Smooth muscle cell (in vitro differentiated cells): ENCODE measurements at regions not wholly inside any gene's neighbourhood (a gene's known extent, or its start where the extent isn't known, plus 50 kb on each side); places are given as distances from the start of the nearest gene placed in this dataset.

Experiments used
- DNase-seq: peaks from one replicate; lab custom pipeline; 2025; ENCODE audit not compliant: unreplicated experiment; lab: John Stamatoyannopoulos, UW
- H2AFZ ChIP-seq: fragments of 200-600 bp; sonication (generic); 2 replicates; pipeline ENCODE4 v1.6.0; 2016; ENCODE audit warnings: antibody characterized with exemption, low read depth, mild to moderate bottlenecking
- H3F3A ChIP-seq: fragments of 200-600 bp; sonication (generic); 2 replicates; pipeline ENCODE4 v1.6.0; 2017; ENCODE audit warnings: antibody characterized with exemption, low read depth
- H3K27ac ChIP-seq: fragments of 200-600 bp; sonication (generic); 2 replicates; pipeline ENCODE4 v1.5.1; 2016; ENCODE audit warnings: low read depth, mild to moderate bottlenecking
- H3K27me3 ChIP-seq: fragments of 200-600 bp; sonication (generic); 2 replicates; pipeline ENCODE4 v1.6.1; 2016; ENCODE audit warnings: low read depth, mild to moderate bottlenecking
- H3K36me3 ChIP-seq: fragments of 200-600 bp; sonication (generic); 2 replicates; pipeline ENCODE4 v1.5.1; 2016; ENCODE audit warnings: low read depth
- H3K4me1 ChIP-seq: fragments of 200-600 bp; sonication (generic); 2 replicates; pipeline ENCODE4 v1.5.1; 2016; ENCODE audit warnings: low read depth
- H3K4me2 ChIP-seq: fragments of 200-600 bp; sonication (generic); 2 replicates; pipeline ENCODE4 v1.6.0; 2016; ENCODE audit warnings: mild to moderate bottlenecking
- H3K4me3 ChIP-seq: fragments of 200-600 bp; sonication (generic); 2 replicates; pipeline ENCODE4 v1.5.1; 2016; ENCODE audit warnings: mild to moderate bottlenecking
- H3K79me2 ChIP-seq: fragments of 200-600 bp; sonication (generic); 2 replicates; pipeline ENCODE4 v1.6.0; 2016; ENCODE audit warnings: low read depth, mild to moderate bottlenecking
- H3K9ac ChIP-seq: fragments of 200-600 bp; sonication (generic); 2 replicates; pipeline ENCODE4 v1.6.0; 2016; ENCODE audit warnings: low read depth
- H3K9me3 ChIP-seq: fragments of 200-600 bp; sonication (generic); replicated peaks from 2 replicates; pipeline ENCODE4 v1.5.1; 2016; ENCODE audit warnings: low read depth
- H4K20me1 ChIP-seq: fragments of 200-600 bp; sonication (generic); 2 replicates; pipeline ENCODE4 v1.6.0; 2016; ENCODE audit warnings: low read depth
- CTCF ChIP-seq: fragments of 200-600 bp; sonication (generic); IDR thresholded peaks from 2 replicates; pipeline ENCODE4 v1.5.1; 2017; ENCODE audit warnings: borderline replicate concordance, mild to moderate bottlenecking, antibody characterized with exemption; ENCODE audit not compliant: insufficient read depth, poor library complexity, severe bottlenecking
- WGBS: methylation state at CpG from one replicate; pipeline ENCODE4 v1.1.7; 2016; ENCODE audit warnings: low lambda C conversion rate; 5-methylcytosine and 5-hydroxymethylcytosine counted together

- Histone ChIP-seq H3K27ac (no peak overlapping the region), H3K9ac (no peak overlapping the region), H3K27me3 (no peaks in the 10 kb centered on the region), H3K4me3 (no peak overlapping the region), H3K4me1 (no peaks in the 10 kb centered on the region), H3K36me3 (no peaks in the 10 kb centered on the region), H3K79me2 (peaks cover 10% of the 10 kb centered on the region), H4K20me1 (peaks cover 20% of the 10 kb centered on the region), H3K4me2 (peak overlapping the region; percentile 19), H3K9me3 (no peaks in the 10 kb centered on the region), H3F3A (peaks cover 16% of the 10 kb centered on the region), H2AFZ (no peak overlapping the region)
- TF ChIP-seq CTCF, result no peak
- DNase-seq, result no peak
- WGBS, result 94% methylated on average over 5 of the region's 5 CpGs
Observed at GRCh38 chr17:72425794-72426168, 305.0 kb downstream of the SOX9 start.

DNA sequence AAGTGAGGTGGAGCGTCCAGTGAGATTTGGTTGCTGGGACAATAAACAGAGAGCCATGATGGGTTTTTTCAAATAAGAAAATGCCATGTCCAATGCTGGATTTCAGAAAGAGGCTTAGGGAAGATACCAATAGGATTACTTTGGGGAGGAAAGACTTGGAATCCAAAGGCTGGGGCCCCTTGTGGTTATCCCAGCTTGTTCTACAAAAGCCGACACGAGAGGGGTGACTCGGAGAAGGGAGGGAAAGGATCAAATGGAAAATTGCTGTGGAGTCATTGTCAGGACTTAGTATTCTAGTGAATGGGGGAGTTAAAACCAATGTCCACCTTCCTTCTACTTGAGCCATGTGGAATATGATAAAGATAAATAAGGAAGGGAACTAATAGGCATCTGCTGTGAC lies 305.5 kb downstream of the SOX9 start:
- no peak for TF ChIP-seq CTCF
- Histone ChIP-seq H3K4me2 (peak overlapping the region; percentile 19), H3K9me3 (no peaks in the 10 kb centered on the region), H3K9ac (no peak overlapping the region), H3K27ac (no peak overlapping the region), H3K36me3 (no peaks in the 10 kb centered on the region), H3K79me2 (peaks cover 16% of the 10 kb centered on the region), H3F3A (peaks cover 16% of the 10 kb centered on the region), H2AFZ (no peak overlapping the region), H3K4me1 (no peaks in the 10 kb centered on the region), H3K4me3 (no peak overlapping the region), H3K27me3 (no peaks in the 10 kb centered on the region), H4K20me1 (peaks cover 23% of the 10 kb centered on the region)
- DNase-seq, result no peak
- WGBS, result 20% methylated on average over 4 of the region's 4 CpGs

DNA sequence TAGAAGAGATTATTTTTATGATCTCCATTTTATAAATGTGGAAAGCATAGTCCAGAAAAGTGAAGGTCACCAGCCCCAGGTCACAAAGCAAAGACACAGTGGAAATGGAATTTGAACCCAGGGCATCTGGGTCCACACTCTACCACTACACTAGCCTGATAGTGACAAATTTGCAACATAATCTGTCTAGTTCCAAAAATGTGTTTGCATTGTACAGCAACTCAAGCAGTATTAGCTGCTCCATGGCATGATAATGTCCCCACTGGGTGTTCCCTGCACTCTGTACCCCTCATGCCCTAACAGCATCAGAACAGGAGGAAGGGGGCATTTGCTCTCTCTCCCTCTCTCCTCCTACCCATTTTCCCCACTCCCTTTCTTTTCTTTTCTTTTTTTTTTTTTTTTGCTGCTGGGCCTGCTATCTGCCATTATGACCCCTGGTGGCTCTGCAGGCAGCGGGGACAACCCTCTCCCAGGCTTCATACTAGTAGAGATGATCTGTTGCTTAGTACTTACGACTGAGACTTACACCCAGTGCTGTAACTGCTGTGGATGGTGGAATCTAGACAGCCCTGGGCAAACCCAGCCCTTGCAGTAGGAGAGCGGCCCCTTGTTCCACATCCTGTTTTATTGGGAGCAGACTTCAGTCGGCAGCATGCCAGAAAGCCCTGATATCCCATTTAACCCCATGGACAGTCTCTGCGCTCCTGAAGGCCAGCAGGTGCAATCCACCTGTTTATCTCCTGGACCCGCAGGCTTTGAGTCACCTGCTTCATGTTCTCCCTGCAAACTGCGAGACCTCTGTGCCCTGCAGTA lies 306.3 kb downstream of the SOX9 start:
- no peak overlapping the region for H3K9ac ChIP-seq
- no peaks in the 10 kb centered on the region for H3K36me3 ChIP-seq
- no peak for DNase-seq
- peaks cover 23% of the 10 kb centered on the region for H4K20me1 ChIP-seq
- no peak overlapping the region for H3K27ac ChIP-seq
- WGBS, result 54% methylated on average over 7 of the region's 7 CpGs
- peaks cover 16% of the 10 kb centered on the region for H3F3A ChIP-seq
- H3K27me3 ChIP-seq, result no peaks in the 10 kb centered on the region
- H2AFZ ChIP-seq, result no peak overlapping the region
- peaks cover 16% of the 10 kb centered on the region for H3K79me2 ChIP-seq
- H3K4me2 ChIP-seq, result no peak overlapping the region
- no peaks in the 10 kb centered on the region for H3K9me3 ChIP-seq
- H3K4me3 ChIP-seq, result no peak overlapping the region
- peaks cover 1% of the 10 kb centered on the region for H3K4me1 ChIP-seq
- TF ChIP-seq CTCF, result peak; percentile 9

GRCh38 chr17:72427761-72428109 lies 306.9 kb downstream of the SOX9 start:
- no peaks in the 10 kb centered on the region for H3K27me3 ChIP-seq
- H3K27ac ChIP-seq, result no peak overlapping the region
- H4K20me1 ChIP-seq, result peaks cover 27% of the 10 kb centered on the region
- DNase-seq, result no peak
- H3K36me3 ChIP-seq, result no peaks in the 10 kb centered on the region
- H3K4me1 ChIP-seq, result peaks cover 7% of the 10 kb centered on the region
- H3K9ac ChIP-seq, result no peak overlapping the region
- no peaks in the 10 kb centered on the region for H3K9me3 ChIP-seq
- no peak overlapping the region for H3K4me2 ChIP-seq
- peaks cover 21% of the 10 kb centered on the region for H3K79me2 ChIP-seq
- TF ChIP-seq CTCF, result no peak
- no peak overlapping the region for H2AFZ ChIP-seq
- no peak overlapping the region for H3K4me3 ChIP-seq
- WGBS, result 96% methylated on average over 5 of the region's 5 CpGs
- peaks cover 15% of the 10 kb centered on the region for H3F3A ChIP-seq
